ENCODE measurements at regions not wholly inside any gene's neighbourhood (a gene's known extent, or its start where the extent isn't known, plus 50 kb on each side); places are given as distances from the start of the nearest gene placed in this dataset.

DNA sequence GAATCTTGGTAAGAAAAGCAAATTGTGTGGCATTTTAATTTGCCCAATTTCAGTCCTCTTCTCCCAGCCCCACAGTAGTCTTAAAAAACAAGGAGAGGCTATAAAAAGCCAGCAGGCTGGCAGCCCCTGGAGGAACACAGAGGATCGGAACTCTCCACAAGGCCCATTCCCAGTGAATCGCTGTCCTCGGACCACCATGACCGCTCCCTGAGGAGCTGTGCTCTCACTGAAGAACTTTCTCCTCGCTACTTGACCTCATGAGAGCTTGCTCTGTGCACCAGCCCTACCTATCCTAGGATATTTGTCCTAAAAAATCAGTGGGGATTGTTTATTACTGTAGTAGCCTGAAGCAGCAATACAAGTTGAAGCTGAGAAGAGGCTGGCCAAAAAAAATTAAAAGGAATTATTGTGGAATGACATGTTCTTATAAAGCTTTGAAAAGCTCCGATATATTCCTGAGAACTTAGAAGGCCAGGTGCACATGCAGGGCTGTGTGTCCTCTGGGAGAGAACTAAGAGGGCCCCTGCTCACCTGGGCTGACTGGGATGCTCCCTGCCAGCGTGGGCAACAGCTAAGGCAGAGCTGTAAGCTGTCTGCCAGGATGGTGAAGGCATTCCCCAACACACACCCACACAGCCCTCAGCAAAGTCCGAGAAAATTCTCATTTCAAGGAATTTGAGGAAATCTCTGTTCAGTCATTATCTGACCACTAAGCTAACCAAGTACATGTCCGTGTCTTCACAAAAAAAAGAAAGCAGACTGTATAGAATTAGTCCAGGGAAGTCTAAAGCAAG lies 148.8 kb upstream of the SFSWAP start:
- no peak for TF ChIP-seq POLR2A (IDR thresholded peaks at IDR 0.05)
- TF ChIP-seq, protein P1, sequence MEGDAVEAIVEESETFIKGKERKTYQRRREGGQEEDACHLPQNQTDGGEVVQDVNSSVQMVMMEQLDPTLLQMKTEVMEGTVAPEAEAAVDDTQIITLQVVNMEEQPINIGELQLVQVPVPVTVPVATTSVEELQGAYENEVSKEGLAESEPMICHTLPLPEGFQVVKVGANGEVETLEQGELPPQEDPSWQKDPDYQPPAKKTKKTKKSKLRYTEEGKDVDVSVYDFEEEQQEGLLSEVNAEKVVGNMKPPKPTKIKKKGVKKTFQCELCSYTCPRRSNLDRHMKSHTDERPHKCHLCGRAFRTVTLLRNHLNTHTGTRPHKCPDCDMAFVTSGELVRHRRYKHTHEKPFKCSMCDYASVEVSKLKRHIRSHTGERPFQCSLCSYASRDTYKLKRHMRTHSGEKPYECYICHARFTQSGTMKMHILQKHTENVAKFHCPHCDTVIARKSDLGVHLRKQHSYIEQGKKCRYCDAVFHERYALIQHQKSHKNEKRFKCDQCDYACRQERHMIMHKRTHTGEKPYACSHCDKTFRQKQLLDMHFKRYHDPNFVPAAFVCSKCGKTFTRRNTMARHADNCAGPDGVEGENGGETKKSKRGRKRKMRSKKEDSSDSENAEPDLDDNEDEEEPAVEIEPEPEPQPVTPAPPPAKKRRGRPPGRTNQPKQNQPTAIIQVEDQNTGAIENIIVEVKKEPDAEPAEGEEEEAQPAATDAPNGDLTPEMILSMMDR (IDR thresholded peaks at IDR 0.05) = no peak
